HG03469 (cell line): ENCODE measurements at regions not wholly inside any gene's neighbourhood (a gene's known extent, or its start where the extent isn't known, plus 50 kb on each side); places are given as distances from the start of the nearest gene placed in this dataset.
"Not testable (repeated sequence)": the region's sequence is repeated elsewhere in the genome, so short reads cannot be mapped to it uniquely, and the experiment has no call there.

Experiments used
- ATAC-seq: cut with Tn5 transposase; IDR thresholded peaks from one replicate; pipeline ENCODE4 v1.9.1; 2021; ENCODE audit warnings: mild to moderate bottlenecking, moderate library complexity, moderate number of reproducible peaks; ENCODE audit not compliant: unreplicated experiment

- no peak for ATAC-seq
Observed at GRCh38 chr21:23861911-23862504, 1745.3 kb downstream of the MRPL39 start.

DNA sequence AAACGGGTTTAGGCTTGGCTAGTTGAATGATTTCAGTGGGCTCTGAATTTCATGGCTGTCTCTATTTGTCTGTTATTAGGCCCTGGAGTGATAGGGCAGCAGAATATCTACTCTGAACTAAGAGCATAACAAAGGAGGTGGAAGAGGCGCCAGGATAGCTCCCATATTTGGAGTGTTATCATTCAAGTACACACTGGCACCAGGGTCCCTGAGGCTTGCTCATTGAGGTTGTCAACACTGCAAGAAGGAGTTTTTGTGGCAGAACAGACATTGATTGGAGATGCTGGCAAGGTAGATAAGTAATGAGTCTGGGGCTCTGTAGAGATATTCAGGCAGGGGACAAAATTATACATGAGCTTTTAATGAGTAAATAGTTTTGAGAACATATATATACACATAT, 1748.4 kb downstream of the MRPL39 start:
- no peak for ATAC-seq

- ATAC-seq: peak; percentile 44
Observed at GRCh38 chr21:23853796-23854379, 1753.4 kb downstream of the MRPL39 start.

DNA sequence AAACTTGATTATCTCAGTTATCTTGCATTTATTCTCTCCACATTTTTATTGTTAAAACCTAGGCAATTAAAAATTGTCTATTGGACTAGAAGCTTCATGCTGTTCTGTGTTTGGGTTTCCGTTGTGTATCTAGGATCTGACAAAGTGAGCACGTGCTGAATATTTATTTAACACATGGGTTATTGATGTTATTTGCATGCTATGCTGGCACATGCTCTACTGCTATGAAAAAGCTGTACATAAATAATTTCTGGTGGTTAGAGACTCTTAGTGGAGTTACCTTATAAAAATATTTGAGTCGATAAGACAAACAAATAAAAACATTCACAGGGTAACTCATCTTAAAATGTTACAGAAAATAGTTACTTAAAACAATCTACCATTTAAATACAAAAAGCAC, 1769.7 kb downstream of the MRPL39 start:
- no peak for ATAC-seq

DNA sequence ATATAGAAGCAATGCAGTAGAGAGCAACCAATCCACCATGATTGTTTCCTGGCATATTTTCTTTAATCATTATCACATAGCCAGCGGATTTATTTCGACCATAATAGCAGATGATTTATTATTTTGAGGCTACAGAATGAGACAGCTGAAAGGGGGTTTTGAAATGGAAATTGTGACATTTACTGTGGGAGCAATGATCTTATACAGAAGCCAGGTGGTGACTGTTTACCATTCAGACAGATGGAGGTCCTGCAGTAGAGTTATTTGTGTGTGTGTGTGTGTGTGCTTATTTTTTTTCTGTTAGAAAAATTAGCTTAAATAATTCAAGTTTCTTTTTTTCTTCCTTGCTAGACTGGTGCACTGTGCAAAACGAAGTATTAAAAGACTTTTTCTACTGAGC, 1784.5 kb downstream of the MRPL39 start:
- ATAC-seq: no peak

DNA sequence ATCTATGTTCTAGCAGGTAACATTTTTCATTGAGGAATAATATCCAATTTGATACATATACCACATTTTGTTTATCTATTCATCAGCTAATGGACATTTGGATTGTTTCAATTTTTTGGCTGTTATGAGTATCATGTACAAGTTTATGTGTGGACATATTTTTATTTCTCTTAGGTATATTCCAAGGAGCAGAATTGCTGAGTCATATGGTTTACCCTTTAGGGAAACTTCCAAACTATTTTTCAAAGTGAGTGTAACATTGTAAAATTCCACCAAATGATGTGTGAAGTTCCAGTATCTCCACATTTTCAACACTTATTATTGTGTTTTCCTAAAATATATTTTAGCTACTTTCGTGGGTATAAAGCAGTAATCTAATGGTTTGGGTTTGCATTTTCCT, 1789.9 kb downstream of the MRPL39 start:
- ATAC-seq: no peak

DNA sequence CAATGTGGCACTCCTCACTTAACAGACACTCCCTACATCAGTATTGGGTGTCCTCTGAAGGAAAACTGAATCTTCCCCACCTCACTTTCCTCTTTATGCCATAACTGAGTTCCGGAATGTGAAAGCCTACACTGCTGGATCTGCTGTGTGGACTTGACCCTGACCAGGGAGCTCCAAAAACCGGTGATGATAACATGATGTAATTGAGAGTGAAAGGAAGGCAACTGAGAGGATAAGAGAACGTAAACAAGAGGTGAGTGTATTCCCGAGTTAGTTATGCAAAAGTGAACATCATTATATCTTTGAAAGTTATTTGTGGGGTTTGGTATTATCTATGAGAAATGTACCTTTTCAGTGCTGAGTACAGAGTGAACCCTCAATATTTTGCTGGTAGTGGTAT, 1794.8 kb downstream of the MRPL39 start:
- no peak for ATAC-seq

- no peak for ATAC-seq
Observed at GRCh38 chr21:23811805-23812204, 1795.5 kb downstream of the MRPL39 start.

DNA sequence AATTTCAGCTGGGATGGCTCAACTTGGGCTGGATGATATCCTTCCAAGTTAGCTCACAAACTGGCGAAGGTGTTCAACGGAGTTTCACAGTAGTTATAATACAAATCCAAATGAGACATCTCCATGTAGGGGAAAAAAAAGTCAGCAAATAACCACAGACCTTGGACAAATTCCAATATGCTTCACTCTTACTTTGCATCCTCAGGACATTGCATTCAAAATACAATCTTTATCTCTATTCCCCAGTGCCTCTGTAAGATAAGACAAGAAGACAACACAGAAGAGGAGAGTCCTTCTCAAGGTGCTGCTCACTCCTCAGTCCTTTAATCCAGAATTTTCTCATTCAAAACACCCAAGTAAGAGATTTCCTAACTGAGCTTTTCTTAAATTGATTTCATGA, 1797.7 kb downstream of the MRPL39 start:
- ATAC-seq: no peak

DNA sequence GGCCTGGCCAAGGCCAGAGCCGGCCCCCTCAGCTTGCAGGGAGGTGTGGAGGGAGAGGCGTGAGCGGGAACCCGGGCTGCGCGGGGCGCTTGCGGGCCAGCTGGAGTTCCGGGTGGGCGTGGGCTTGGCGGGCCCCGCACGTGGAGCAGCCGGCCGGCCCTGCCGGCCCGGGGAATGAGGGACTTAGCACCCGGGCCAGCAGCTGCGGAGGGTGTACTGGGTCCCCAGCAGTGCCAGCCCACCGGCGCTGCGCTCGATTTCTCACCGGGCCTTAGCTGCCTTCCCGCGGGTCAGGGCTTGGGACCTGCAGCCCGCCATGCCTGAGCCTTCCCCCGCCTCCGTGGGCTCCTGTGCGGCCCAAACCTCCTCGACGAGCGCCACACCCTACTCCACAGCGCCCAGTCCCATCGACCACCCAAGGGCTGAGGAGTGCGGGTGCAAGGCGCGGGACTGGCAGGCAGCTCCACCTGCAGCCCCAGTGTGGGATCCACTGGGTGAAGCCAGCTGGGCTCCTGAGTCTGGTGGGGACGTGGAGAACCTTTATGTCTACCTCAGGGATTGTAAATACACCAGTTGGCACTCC, 1800.2 kb downstream of the MRPL39 start:
- not testable (repeated sequence) for ATAC-seq

DNA sequence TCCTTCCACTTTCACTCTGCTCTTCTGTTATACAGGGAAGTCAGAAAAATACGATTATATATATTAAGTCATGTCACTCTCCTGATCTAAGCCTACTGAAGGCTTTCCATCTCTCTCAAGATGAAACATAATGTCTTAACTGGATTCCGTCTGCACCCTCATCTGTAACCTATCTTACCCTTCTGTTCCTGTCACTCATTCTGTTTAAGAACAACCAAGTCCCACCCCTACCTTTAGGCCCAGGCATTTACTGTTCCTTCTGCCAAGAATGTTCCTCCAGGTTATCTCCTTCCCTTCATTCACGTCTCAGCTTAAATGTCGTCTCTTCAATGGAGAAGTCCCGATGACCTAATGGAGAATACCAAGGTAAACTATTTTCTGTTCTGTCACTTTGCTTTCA, 1802.4 kb downstream of the MRPL39 start:
- ATAC-seq: no peak

GRCh38 chr21:23801292-23801691, 1806.0 kb downstream of the MRPL39 start:
- no peak for ATAC-seq

DNA sequence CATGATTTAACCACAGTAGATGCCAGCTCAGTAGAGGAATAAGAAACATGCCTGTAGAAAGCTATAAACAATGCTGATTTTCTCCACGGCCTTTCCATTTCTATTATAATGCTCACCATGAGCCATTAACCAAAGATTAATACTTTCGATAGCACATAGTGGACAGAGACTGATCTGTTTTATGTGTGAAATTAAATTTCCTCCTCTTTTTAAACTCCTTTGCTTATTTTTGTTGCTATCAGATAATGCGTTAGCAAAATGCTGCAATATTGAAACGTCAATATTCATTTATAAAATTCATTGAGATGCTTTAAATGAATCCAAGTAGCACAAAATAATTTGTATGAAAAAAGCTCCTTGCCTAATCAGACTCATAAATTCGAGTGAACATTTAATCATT, 1807.9 kb downstream of the MRPL39 start:
- ATAC-seq: no peak

- no peak for ATAC-seq
Observed at GRCh38 chr21:23792300-23792699, 1815.0 kb downstream of the MRPL39 start.

- ATAC-seq: no peak
Observed at GRCh38 chr21:23789864-23790263, 1817.4 kb downstream of the MRPL39 start.

DNA sequence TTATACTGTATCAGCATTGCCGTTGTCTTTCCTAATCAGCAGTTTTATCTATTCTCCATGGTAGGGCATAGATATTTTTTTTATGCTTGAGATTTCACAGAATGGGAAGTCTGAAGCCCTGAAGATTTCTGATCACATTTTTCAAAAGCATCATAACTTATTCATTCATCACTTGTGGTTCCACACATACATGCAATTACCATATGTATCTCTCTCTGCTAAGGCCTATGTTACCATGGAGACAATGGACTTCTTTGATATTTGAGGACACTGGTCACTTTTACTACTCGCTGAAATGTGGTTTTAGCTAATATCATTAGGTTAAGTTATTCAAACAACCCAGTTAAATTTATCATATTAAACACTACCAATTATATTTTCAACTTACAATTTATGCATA, 1827.0 kb downstream of the MRPL39 start:
- no peak for ATAC-seq

GRCh38 chr21:23743821-23744220, 1863.5 kb downstream of the MRPL39 start:
- ATAC-seq: no peak

DNA sequence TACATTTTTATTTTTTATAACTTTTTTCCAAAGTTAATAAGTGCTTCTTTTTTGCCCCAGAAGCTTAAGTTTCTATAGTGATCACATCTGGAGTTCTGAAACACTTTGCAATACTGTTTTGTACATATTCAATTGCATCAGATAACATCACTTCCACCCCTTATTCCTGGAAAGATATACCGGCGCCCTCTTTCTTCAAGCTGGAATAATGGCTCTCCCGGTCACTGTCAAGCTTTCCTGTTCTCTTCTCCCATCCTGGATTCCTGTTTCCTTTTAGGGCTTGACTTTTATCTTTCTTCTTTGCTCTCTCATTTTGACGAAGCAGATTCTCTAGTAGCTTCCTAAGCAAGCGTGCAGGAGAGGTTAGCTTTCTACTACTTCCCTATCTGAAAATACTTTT, 1866.8 kb downstream of the MRPL39 start:
- ATAC-seq: no peak

DNA sequence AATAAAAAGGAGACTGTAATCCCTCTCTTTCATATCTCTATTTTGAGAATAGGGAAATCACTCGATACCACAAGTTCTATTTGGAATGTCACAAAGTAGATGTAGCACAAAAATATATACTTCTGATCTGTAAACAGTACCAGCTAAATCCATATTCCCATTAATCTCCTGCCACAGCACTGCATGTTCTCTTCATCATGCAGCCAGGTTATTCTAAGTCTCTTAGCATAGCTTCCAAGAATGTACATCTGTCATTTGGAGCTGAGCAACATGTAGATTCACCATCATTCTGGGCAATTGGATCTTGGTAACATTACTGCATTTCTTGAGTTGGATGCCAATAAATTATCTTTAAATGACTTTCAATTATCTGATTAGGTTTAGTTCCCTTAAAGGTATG, 1874.5 kb downstream of the MRPL39 start:
- ATAC-seq: no peak

- no peak for ATAC-seq
Observed at GRCh38 chr21:23729331-23729730, 1878.0 kb downstream of the MRPL39 start.

DNA sequence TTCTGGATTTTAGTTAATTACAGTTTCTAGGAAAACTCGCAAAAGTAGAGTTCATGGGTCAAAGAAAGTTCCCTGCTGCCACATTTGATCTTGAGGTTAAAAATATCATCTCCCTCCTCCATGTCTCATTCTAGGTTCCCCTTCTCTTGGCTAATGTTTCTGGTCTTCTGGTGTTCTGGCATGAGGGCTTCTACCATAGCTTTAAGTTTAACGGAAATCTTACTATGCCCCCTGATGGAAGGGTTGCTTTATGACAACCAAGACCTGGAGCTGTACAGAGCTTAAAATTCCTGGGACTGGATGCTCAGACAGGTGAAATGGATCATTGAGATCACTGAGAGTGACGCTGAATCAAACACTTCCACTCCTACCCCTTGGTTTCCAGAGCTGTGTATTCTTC, 1881.7 kb downstream of the MRPL39 start:
- no peak for ATAC-seq

GRCh38 chr21:23718446-23719285, 1888.6 kb downstream of the MRPL39 start:
- ATAC-seq: no peak
